HCT116 (cell line): ENCODE measurements at regions not wholly inside any gene's neighbourhood (a gene's known extent, or its start where the extent isn't known, plus 50 kb on each side); places are given as distances from the start of the nearest gene placed in this dataset.

Source experiments
- ATAC-seq: fragments of 200-7000 bp; cut with Tn5 transposase; 2 replicates; pipeline ENCODE4 v1.9.1; 2020; ENCODE audit warnings: mild to moderate bottlenecking, moderate library complexity
- BruUV-seq: library from RNA; stranded (reverse); fragments of 400-500 nt; replicated peaks from 2 replicates; lab custom pipeline; 2021; lab: Mats Ljungman, UMichigan
- CTCF ChIA-PET: fragments of 300-600 bp; sonication (Branson Sonifier 250); formaldehyde crosslinking; loops from one replicate; lab custom pipeline; 2021; ENCODE audit warnings: antibody characterized with exemption; lab: Charles Lee
- POLR2A ChIA-PET: fragments of 300-600, 350-600 bp; sonication (Branson Sonifier 250); formaldehyde crosslinking; loops from one replicate; lab custom pipeline; 2021; ENCODE audit warnings: antibody characterized with exemption; lab: Charles Lee
- RAD21 ChIA-PET, 2 experiments: fragments of 300-600 bp; sonication (Branson Sonifier 250); formaldehyde crosslinking; loops; one replicate each; lab custom pipeline; 2023; ENCODE audit warnings: low total read pairs in 2 of 2; ENCODE audit not compliant: uncharacterized antibody in 2 of 2, unreplicated experiment in 2 of 2, low non-redundant PET in 1 of 2; lab: Charles Lee
- DNase-seq: peaks from one replicate; pipeline ENCODE4 v3.0.0-alpha.2; 2010; ENCODE audit warnings: low read depth, low spot score
- H2AFZ ChIP-seq: fragments of 200-600 bp; shearing (Covaris generic), sonication (generic); 2 replicates; pipeline ENCODE4 v1.6.1; 2017; ENCODE audit warnings: low read depth, mixed run types, mixed read lengths, antibody characterized with exemption, low read length; ENCODE audit not compliant: poor library complexity, severe bottlenecking
- H3K27ac ChIP-seq: 2 replicates; pipeline ENCODE4 v1.5.1; 2012; ENCODE audit warnings: low read depth, low read length
- H3K27me3 ChIP-seq: fragments of 200-600 bp; sonication (generic); 2 replicates; pipeline ENCODE4 v1.6.1; 2016; ENCODE audit warnings: mixed run types, low read length, mixed read lengths; ENCODE audit not compliant: insufficient read depth
- H3K36me3 ChIP-seq, 2 experiments: fragments of 200-500 bp in 1 of 2; fragments of 200-600 bp in 1 of 2; sonication (Bioruptor generic) in 1 of 2; sonication (generic) in 1 of 2; 2 replicates each; pipeline versions ENCODE4 v1.5.1 to v1.6.1; 2014 to 2016; ENCODE audit warnings: low read length in 2 of 2, inconsistent platforms in 1 of 2, mixed read lengths in 1 of 2, mixed run types in 1 of 2; ENCODE audit not compliant: insufficient read depth in 2 of 2, control insufficient read depth in 1 of 2
- H3K4me1 ChIP-seq, 2 experiments: fragments of 200-600 bp in 1 of 2; sonication (generic) in 1 of 2; 2 replicates each; pipeline versions ENCODE4 v1.5.1 to v1.6.1; 2012 to 2017; ENCODE audit warnings: low read length in 2 of 2, inconsistent platforms in 1 of 2, mild to moderate bottlenecking in 1 of 2, mixed read lengths in 1 of 2, mixed run types in 1 of 2, moderate library complexity in 1 of 2; ENCODE audit not compliant: insufficient read depth in 2 of 2, control insufficient read depth in 1 of 2
- H3K4me2 ChIP-seq: fragments of 200-600 bp; sonication (generic); 2 replicates; pipeline ENCODE4 v1.6.1; 2017; ENCODE audit warnings: mixed run types, low read length, mixed read lengths
- H3K4me3 ChIP-seq, 2 experiments: fragments of 200-600 bp in 1 of 2; sonication (generic) in 1 of 2; replicated peaks in 1 of 2; 2 replicates each; pipeline ENCODE4 v1.5.1; 2011 to 2016; ENCODE audit warnings: low read length in 2 of 2, control low read depth in 1 of 2, low read depth in 1 of 2, mild to moderate bottlenecking in 1 of 2, mixed read lengths in 1 of 2, mixed run types in 1 of 2
- H3K79me2 ChIP-seq: fragments of 200-600 bp; sonication (generic); 2 replicates; pipeline ENCODE4 v1.6.1; 2017; ENCODE audit warnings: mild to moderate bottlenecking, mixed run types, low read length, moderate library complexity, mixed read lengths; ENCODE audit not compliant: insufficient read depth
- H3K9ac ChIP-seq: fragments of 200-600 bp; sonication (generic); 2 replicates; pipeline ENCODE4 v1.6.1; 2016; ENCODE audit warnings: low read length, mixed read lengths
- H3K9me2 ChIP-seq: fragments of 200-600 bp; sonication (generic), shearing (Covaris generic); 2 replicates; pipeline ENCODE4 v1.6.1; 2017; ENCODE audit warnings: mixed run types, mild to moderate bottlenecking, moderate library complexity; ENCODE audit not compliant: insufficient read depth
- H3K9me3 ChIP-seq, 2 experiments: fragments of 200-500 bp in 1 of 2; fragments of 200-600 bp in 1 of 2; sonication (Bioruptor generic) in 1 of 2; sonication (generic) in 1 of 2; 2 replicates each; pipeline ENCODE4 v1.6.1; 2014 to 2017; ENCODE audit warnings: low read length in 2 of 2, mixed read lengths in 2 of 2, inconsistent platforms in 1 of 2, low read depth in 1 of 2, mild to moderate bottlenecking in 1 of 2, mixed run types in 1 of 2, moderate library complexity in 1 of 2; ENCODE audit not compliant: control insufficient read depth in 1 of 2, insufficient read depth in 1 of 2
- H4K20me1 ChIP-seq: fragments of 200-600 bp; sonication (generic), shearing (Covaris generic); 2 replicates; pipeline ENCODE4 v1.6.1; 2017; ENCODE audit warnings: mixed run types, mild to moderate bottlenecking, moderate library complexity; ENCODE audit not compliant: insufficient read depth
- CBX3 ChIP-seq: IDR thresholded peaks from 2 replicates; pipeline ENCODE4 v1.6.1; 2012; ENCODE audit warnings: low read depth
- CEBPB ChIP-seq: IDR thresholded peaks from 2 replicates; pipeline ENCODE4 v1.6.1; 2012; ENCODE audit warnings: low read depth
- ELF1 ChIP-seq: IDR thresholded peaks from 2 replicates; pipeline ENCODE4 v1.6.1; 2012; ENCODE audit warnings: low read depth, borderline replicate concordance
- EZH2phosphoT487 ChIP-seq: fragments of 200-600 bp; IDR thresholded peaks from 2 replicates; pipeline ENCODE4 v1.6.1; 2018; ENCODE audit warnings: antibody characterized with exemption, borderline replicate concordance
- SIN3A ChIP-seq: IDR thresholded peaks from 2 replicates; pipeline ENCODE4 v1.6.1; 2012; ENCODE audit warnings: low read depth
- SP1 ChIP-seq: IDR thresholded peaks from 2 replicates; pipeline ENCODE4 v1.6.1; 2012; ENCODE audit warnings: low read depth
- YY1 ChIP-seq: IDR thresholded peaks from 2 replicates; pipeline ENCODE4 v1.6.1; 2011; ENCODE audit warnings: low read length, low read depth, moderate library complexity, mild to moderate bottlenecking; ENCODE audit not compliant: insufficient replicate concordance; ENCODE audit errors: extremely low read depth
- ZFX ChIP-seq: fragments of 450-650 bp; IDR thresholded peaks from 2 replicates; pipeline ENCODE4 v1.6.1; 2017
- intact Hi-C: fragments of 100-400 bp; cut with micrococcal nuclease; formaldehyde crosslinking; loops from 2 replicates; pipeline ENCODE4 v1.10.0; 2022
- TF ChIP-seq, protein P1 (sequence below): IDR thresholded peaks from 2 replicates; pipeline ENCODE4 v1.6.1; 2012

DNA sequence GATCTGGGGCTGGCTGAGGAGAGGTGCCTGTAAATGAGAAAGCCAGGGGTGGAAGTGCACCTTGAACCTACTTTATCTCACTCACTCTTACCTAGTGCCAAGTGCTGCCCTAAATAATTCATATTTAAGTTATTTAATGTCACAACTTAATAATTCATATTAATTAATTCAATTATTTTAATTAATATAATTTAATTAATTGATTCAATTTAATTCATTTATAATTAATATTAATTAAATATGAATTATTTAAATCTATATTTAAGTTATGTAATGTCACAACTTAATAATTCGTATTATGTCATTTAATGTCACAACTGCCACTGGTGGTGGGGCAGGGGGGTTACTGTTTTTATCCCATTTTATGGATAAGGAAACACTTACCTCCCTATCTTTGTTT is 361.6 kb upstream of the RUNX1 start:
- CTCF ChIA-PET, result no interaction called here
- Histone ChIP-seq H3K36me3 (no peaks in the 10 kb centered on the region), H3K4me1 (no peaks in the 10 kb centered on the region), H3K79me2 (no peaks in the 10 kb centered on the region), H3K4me3 (no peak overlapping the region), H4K20me1 (no peaks in the 10 kb centered on the region), H3K4me2 (no peak overlapping the region), H2AFZ (no peak overlapping the region), H3K27me3 (no peaks in the 10 kb centered on the region), H3K9me3 (no peaks in the 10 kb centered on the region), H3K9me2 (no peaks in the 10 kb centered on the region), H3K9ac (no peak overlapping the region), H3K27ac (no peak overlapping the region)
- TF ChIP-seq CEBPB (no peak), SP1 (no peak), YY1 (no peak)
- RAD21 ChIA-PET, result no interaction called here
- no TSS peak for BruUV-seq
- intact Hi-C loops, result no loop called here
- POLR2A ChIA-PET, result no interaction called here
- ATAC-seq (no peak), DNase-seq (no peak)

DNA sequence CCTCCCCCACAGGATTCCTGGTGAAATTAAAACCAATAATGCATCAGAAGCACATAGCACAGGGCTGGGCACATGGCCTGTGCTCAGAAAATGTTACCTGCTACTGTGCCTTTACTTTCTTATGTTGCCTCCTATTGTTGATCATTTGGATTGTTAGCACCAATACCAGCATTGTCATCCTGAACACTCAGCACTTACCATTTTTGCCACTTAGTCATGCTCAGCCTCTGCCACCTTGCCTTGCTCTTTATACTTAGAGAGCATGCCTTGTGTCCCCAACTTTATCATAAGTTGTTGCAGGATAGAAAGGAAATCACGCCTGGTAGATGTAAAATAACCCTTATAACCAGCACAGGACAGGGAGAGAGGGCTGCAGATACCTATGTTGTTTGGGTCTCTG is 361.0 kb upstream of the RUNX1 start:
- no peaks in the 10 kb centered on the region for H3K79me2 ChIP-seq
- no peaks in the 10 kb centered on the region for H3K9me2 ChIP-seq
- no peak overlapping the region for H3K4me2 ChIP-seq
- TF ChIP-seq, protein P1, sequence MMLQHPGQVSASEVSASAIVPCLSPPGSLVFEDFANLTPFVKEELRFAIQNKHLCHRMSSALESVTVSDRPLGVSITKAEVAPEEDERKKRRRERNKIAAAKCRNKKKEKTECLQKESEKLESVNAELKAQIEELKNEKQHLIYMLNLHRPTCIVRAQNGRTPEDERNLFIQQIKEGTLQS, result no peak
- no peak for TF ChIP-seq EZH2phosphoT487
- TF ChIP-seq SP1, result no peak
- TF ChIP-seq CEBPB, result no peak
- TF ChIP-seq CBX3, result no peak
- no peak for TF ChIP-seq ZFX
- TF ChIP-seq ELF1, result no peak
- no peak for TF ChIP-seq SIN3A
- POLR2A ChIA-PET, result no interaction called here
- no TSS peak for BruUV-seq
- CTCF ChIA-PET, result no interaction called here
- no peaks in the 10 kb centered on the region for H4K20me1 ChIP-seq
- no peak overlapping the region for H3K27ac ChIP-seq
- H3K27me3 ChIP-seq, result no peaks in the 10 kb centered on the region
- H3K4me3 ChIP-seq, result no peak overlapping the region
- H3K36me3 ChIP-seq, result no peaks in the 10 kb centered on the region
- no peaks in the 10 kb centered on the region for H3K4me1 ChIP-seq
- no peak overlapping the region for H3K9ac ChIP-seq
- RAD21 ChIA-PET, result no interaction called here
- DNase-seq (no peak), ATAC-seq (no peak)
- intact Hi-C loops, result no loop called here
- no peaks in the 10 kb centered on the region for H3K9me3 ChIP-seq
- no peak overlapping the region for H2AFZ ChIP-seq
